ENCODE measurements at regions not wholly inside any gene's neighbourhood (a gene's known extent, or its start where the extent isn't known, plus 50 kb on each side); places are given as distances from the start of the nearest gene placed in this dataset.

DNA sequence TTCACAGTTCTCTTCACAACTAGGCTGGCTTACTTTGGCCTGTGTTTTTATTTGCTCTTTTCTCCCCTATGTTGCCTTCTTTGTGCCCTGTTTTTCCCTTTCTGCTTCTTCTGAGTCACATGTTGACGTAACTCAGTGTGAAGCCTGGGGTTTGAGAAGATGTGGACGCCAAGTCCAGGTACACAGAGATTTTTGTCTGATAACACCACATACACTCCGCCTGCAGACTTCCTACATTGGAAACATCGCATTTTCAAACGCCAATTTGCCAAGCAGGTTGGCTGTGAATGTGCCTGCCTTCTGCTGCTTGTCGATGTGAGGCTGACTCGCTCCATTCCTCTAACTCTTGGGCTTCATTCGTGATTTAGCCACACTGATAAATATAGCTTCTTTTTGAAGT lies 62.6 kb upstream of the FN1 start (continued):
- TF ChIP-seq SP5 (CRISPR knock-in tag; IDR thresholded peaks at IDR 0.05; ENCODE audit: borderline replicate concordance, low read depth) (0 out of 2 replicates have a peak, but pooled peaks have one; percentile 30), RFX1 (IDR thresholded peaks at IDR 0.05) (no peak), SOX5 (CRISPR knock-in tag; IDR thresholded peaks at IDR 0.05; ENCODE audit: borderline replicate concordance) (peak; percentile 74; the same call in 1 of the 2 replicates), ZNF891 (CRISPR knock-in tag; IDR thresholded peaks at IDR 0.05) (no peak), FOXP4 (CRISPR knock-in tag; IDR thresholded peaks at IDR 0.05) (peak; percentile 83), ATF2 (CRISPR knock-in tag; IDR thresholded peaks at IDR 0.05) (0 out of 2 replicates have a peak, but pooled peaks have one; percentile 32), ZNF589 (CRISPR knock-in tag; conservative IDR thresholded peaks at IDR 0.05) (no peak), NCOA5 (CRISPR knock-in tag; IDR thresholded peaks at IDR 0.05) (no peak), ATM (IDR thresholded peaks at IDR 0.05; ENCODE audit: borderline replicate concordance) (no peak), ZNF260 (CRISPR knock-in tag; IDR thresholded peaks at IDR 0.05; ENCODE audit: borderline replicate concordance, low read depth) (no peak), ARID3A (IDR thresholded peaks at IDR 0.05; ENCODE audit: low read depth, low read length) (no peak), GTF2F1 (IDR thresholded peaks at IDR 0.05; ENCODE audit: low read length) (no peak), SRSF9 (IDR thresholded peaks at IDR 0.05; ENCODE audit: borderline replicate concordance, insufficient read depth, low read depth, low read length, poor library complexity, severe bottlenecking) (no peak), PITX1 (CRISPR knock-in tag; IDR thresholded peaks at IDR 0.05) (no peak), ZNF615 (CRISPR knock-in tag; IDR thresholded peaks at IDR 0.05; ENCODE audit: borderline replicate concordance) (no peak), ZNF124 (CRISPR knock-in tag; IDR thresholded peaks at IDR 0.05) (0 out of 2 replicates have a peak, but pooled peaks have one; percentile 22)
- TF ChIP-seq, protein P1, sequence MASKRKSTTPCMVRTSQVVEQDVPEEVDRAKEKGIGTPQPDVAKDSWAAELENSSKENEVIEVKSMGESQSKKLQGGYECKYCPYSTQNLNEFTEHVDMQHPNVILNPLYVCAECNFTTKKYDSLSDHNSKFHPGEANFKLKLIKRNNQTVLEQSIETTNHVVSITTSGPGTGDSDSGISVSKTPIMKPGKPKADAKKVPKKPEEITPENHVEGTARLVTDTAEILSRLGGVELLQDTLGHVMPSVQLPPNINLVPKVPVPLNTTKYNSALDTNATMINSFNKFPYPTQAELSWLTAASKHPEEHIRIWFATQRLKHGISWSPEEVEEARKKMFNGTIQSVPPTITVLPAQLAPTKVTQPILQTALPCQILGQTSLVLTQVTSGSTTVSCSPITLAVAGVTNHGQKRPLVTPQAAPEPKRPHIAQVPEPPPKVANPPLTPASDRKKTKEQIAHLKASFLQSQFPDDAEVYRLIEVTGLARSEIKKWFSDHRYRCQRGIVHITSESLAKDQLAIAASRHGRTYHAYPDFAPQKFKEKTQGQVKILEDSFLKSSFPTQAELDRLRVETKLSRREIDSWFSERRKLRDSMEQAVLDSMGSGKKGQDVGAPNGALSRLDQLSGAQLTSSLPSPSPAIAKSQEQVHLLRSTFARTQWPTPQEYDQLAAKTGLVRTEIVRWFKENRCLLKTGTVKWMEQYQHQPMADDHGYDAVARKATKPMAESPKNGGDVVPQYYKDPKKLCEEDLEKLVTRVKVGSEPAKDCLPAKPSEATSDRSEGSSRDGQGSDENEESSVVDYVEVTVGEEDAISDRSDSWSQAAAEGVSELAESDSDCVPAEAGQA (IDR thresholded peaks at IDR 0.05; ENCODE audit: low read depth) = 0 out of 2 replicates have a peak, but pooled peaks have one; percentile 38
- TF ChIP-seq, protein P1 (CRISPR knock-in tag; IDR thresholded peaks at IDR 0.05; ENCODE audit: borderline replicate concordance) = no peak
- TF ChIP-seq, protein P2, sequence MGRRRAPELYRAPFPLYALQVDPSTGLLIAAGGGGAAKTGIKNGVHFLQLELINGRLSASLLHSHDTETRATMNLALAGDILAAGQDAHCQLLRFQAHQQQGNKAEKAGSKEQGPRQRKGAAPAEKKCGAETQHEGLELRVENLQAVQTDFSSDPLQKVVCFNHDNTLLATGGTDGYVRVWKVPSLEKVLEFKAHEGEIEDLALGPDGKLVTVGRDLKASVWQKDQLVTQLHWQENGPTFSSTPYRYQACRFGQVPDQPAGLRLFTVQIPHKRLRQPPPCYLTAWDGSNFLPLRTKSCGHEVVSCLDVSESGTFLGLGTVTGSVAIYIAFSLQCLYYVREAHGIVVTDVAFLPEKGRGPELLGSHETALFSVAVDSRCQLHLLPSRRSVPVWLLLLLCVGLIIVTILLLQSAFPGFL (CRISPR knock-in tag; IDR thresholded peaks at IDR 0.05) = no peak

Data from HepG2 (cell line).